ENCODE measurements at regions not wholly inside any gene's neighbourhood (a gene's known extent, or its start where the extent isn't known, plus 50 kb on each side); places are given as distances from the start of the nearest gene placed in this dataset.

DNA sequence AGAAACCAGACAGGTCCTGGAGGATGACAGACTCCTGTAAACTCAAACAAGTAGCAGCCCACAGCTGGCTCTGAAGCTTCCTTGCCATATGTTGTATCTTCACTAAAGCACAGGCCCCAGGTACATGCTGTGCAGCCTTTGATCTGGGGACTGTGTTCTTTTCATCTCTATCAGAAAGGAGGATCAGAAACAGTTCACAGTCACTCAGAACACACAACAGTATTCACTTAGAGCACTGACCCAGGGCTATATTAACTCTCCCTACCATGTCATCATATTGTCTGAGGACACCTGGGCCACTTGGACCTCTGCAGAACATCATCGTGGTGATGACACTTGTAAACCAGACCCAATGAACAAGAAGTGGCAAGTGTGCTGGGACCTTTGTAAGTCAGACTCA, 222.0 kb downstream of the SETD4 start:
- TF ChIP-seq, protein P1, sequence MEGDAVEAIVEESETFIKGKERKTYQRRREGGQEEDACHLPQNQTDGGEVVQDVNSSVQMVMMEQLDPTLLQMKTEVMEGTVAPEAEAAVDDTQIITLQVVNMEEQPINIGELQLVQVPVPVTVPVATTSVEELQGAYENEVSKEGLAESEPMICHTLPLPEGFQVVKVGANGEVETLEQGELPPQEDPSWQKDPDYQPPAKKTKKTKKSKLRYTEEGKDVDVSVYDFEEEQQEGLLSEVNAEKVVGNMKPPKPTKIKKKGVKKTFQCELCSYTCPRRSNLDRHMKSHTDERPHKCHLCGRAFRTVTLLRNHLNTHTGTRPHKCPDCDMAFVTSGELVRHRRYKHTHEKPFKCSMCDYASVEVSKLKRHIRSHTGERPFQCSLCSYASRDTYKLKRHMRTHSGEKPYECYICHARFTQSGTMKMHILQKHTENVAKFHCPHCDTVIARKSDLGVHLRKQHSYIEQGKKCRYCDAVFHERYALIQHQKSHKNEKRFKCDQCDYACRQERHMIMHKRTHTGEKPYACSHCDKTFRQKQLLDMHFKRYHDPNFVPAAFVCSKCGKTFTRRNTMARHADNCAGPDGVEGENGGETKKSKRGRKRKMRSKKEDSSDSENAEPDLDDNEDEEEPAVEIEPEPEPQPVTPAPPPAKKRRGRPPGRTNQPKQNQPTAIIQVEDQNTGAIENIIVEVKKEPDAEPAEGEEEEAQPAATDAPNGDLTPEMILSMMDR (conservative IDR thresholded peaks at IDR 0.05; ENCODE audit: low read length), result no peak
- no peak for TF ChIP-seq EZH2phosphoT487 (IDR thresholded peaks at IDR 0.05; ENCODE audit: borderline replicate concordance, low read depth, low read length)
- H2AFZ ChIP-seq (ENCODE audit: low read length), result no peak overlapping the region
- DNase-seq (ENCODE audit: low spot score), result no peak
- intact Hi-C loops (cut with micrococcal nuclease; ENCODE audit: unreplicated experiment), result no loop called here
- H3K4me3 ChIP-seq (ENCODE audit: low read depth, low read length, poor library complexity, severe bottlenecking), result no peak overlapping the region
- no peaks in the 10 kb centered on the region for H3K9me2 ChIP-seq (ENCODE audit: insufficient read depth, low read length)
- H3K27ac ChIP-seq (ENCODE audit: low read depth, low read length, poor library complexity, severe bottlenecking), result no peak overlapping the region
- ChIA-PET POLR2A (no interaction called here), CTCF (ENCODE audit: unreplicated experiment) (no interaction called here)
- no peak overlapping the region for H3K4me2 ChIP-seq (ENCODE audit: low read length)
- no peaks in the 10 kb centered on the region; the same call in 1 of the 2 replicates for H3K36me3 ChIP-seq (ENCODE audit: insufficient read depth, low read length)
- no peaks in the 10 kb centered on the region for H3K9me3 ChIP-seq (ENCODE audit: low read length)
- no TSS peak for BruUV-seq (replicated peaks)
- no peaks in the 10 kb centered on the region for H3K4me1 ChIP-seq (ENCODE audit: insufficient read depth, low read length, poor library complexity, severe bottlenecking)
- no peaks in the 10 kb centered on the region for H3K79me2 ChIP-seq (ENCODE audit: insufficient read depth, low read depth, low read length)
- no peaks in the 10 kb centered on the region for H4K20me1 ChIP-seq (ENCODE audit: insufficient read depth, low read length)

DNA sequence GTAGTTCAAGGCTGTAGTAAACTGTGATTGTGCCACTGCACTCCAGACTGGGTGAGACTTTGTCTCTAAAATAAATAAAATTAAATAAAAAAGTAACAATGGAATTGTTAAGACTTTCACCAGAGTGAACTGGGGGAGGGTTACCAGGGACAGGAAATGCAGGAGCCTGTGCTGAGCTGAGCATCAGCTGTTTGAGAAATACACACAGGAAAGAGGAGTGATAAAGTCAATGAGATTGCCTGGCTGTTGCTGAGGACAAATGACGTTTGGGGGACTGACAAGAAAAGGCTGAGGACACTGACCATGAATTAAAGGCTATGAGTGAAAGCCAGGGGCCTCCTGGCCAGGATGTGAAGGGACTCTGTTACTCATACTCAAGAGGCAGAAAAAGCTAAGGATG, 226.3 kb downstream of the SETD4 start:
- H2AFZ ChIP-seq (ENCODE audit: low read length), result no peak overlapping the region
- ChIA-PET POLR2A (no interaction called here), CTCF (ENCODE audit: unreplicated experiment) (no interaction called here)
- intact Hi-C loops (cut with micrococcal nuclease; ENCODE audit: unreplicated experiment), result no loop called here
- H3K4me1 ChIP-seq (ENCODE audit: insufficient read depth, low read length, poor library complexity, severe bottlenecking), result no peaks in the 10 kb centered on the region
- DNase-seq (ENCODE audit: low spot score), result no peak
- no peaks in the 10 kb centered on the region for H3K9me2 ChIP-seq (ENCODE audit: insufficient read depth, low read length)
- H4K20me1 ChIP-seq (ENCODE audit: insufficient read depth, low read length), result no peaks in the 10 kb centered on the region
- H3K79me2 ChIP-seq (ENCODE audit: insufficient read depth, low read depth, low read length), result no peaks in the 10 kb centered on the region
- no peak overlapping the region for H3K27ac ChIP-seq (ENCODE audit: low read depth, low read length, poor library complexity, severe bottlenecking)
- no peak overlapping the region for H3K4me3 ChIP-seq (ENCODE audit: low read depth, low read length, poor library complexity, severe bottlenecking)
- no TSS peak for BruUV-seq (replicated peaks)
- no peaks in the 10 kb centered on the region for H3K36me3 ChIP-seq (ENCODE audit: insufficient read depth, low read length)
- H3K9me3 ChIP-seq (ENCODE audit: low read length), result no peaks in the 10 kb centered on the region
- TF ChIP-seq, protein P1 (conservative IDR thresholded peaks at IDR 0.05; ENCODE audit: low read length), result no peak
- TF ChIP-seq EZH2phosphoT487 (IDR thresholded peaks at IDR 0.05; ENCODE audit: borderline replicate concordance, low read depth, low read length), result no peak
- H3K4me2 ChIP-seq (ENCODE audit: low read length), result no peak overlapping the region

DNA sequence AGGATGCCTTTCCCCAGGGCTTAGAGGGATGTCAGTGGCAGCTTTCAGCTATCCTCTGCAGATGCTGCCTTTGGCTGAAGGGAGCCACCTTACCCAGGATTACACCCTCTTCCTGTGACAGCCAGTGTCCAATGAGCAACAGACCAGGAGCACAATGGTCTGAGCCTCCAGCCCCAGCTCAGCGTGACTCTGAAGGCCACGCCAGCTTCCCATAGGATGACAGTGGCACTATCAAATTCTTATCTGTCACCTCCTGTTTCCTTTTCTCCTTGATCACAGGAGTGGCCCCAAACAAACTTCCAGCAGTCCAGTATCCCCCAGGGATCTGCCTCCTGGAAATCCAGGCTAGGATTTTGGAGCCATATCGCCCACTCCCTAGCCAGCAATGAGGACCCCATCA, 226.9 kb downstream of the SETD4 start:
- no peaks in the 10 kb centered on the region for H4K20me1 ChIP-seq (ENCODE audit: insufficient read depth, low read length)
- no peaks in the 10 kb centered on the region for H3K36me3 ChIP-seq (ENCODE audit: insufficient read depth, low read length)
- no peaks in the 10 kb centered on the region for H3K9me3 ChIP-seq (ENCODE audit: low read length)
- no peak overlapping the region for H3K4me2 ChIP-seq (ENCODE audit: low read length)
- POLR2A ChIA-PET, result interaction anchor here (0.8 kb wide), 1 partner anchor 320 kb away, joined by 3 read pairs; no protein-coding TSS in a partner anchor
- intact Hi-C loops (cut with micrococcal nuclease; ENCODE audit: unreplicated experiment), result no loop called here
- no peak for DNase-seq (ENCODE audit: low spot score)
- H3K9me2 ChIP-seq (ENCODE audit: insufficient read depth, low read length), result no peaks in the 10 kb centered on the region
- H3K4me3 ChIP-seq (ENCODE audit: low read depth, low read length, poor library complexity, severe bottlenecking), result no peak overlapping the region
- CTCF ChIA-PET (ENCODE audit: unreplicated experiment), result no interaction called here
- no peaks in the 10 kb centered on the region for H3K79me2 ChIP-seq (ENCODE audit: insufficient read depth, low read depth, low read length)
- no peak overlapping the region for H2AFZ ChIP-seq (ENCODE audit: low read length)
- H3K27ac ChIP-seq (ENCODE audit: low read depth, low read length, poor library complexity, severe bottlenecking), result no peak overlapping the region
- no TSS peak for BruUV-seq (replicated peaks)
- H3K4me1 ChIP-seq (ENCODE audit: insufficient read depth, low read length, poor library complexity, severe bottlenecking), result no peaks in the 10 kb centered on the region
- TF ChIP-seq EZH2phosphoT487 (IDR thresholded peaks at IDR 0.05; ENCODE audit: borderline replicate concordance, low read depth, low read length), result no peak
- TF ChIP-seq, protein P1 (conservative IDR thresholded peaks at IDR 0.05; ENCODE audit: low read length), result no peak

Data from OCI-LY7 (cell line).